ENCODE measurements at regions not wholly inside any gene's neighbourhood (a gene's known extent, or its start where the extent isn't known, plus 50 kb on each side); places are given as distances from the start of the nearest gene placed in this dataset.

DNA sequence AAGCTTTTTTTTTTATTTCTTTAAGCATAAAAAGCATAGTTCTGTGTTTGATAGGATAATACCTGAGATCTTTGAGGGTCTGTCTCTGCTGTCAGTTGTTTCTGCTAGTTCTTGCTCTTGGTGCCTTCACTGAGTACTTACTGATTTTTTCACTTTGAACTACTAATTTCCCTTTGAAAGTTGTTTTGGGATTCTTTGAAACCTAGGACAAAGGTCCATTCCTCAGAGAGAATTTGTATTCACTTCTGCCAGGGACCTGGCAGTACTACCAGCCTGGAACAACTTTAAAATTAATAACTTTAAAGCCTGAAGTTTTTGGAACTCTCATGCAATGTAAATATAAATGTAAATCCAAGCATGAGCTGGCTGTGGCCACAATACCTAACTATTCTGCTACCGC lies 190.1 kb downstream of the TM2D1 start:
- H3K9me3 ChIP-seq (ENCODE audit: control insufficient read depth in 4 of 4, insufficient read depth in 3 of 4, low read length in 3 of 4): peaks cover 0 to 3% (median 0%) of the 10 kb centered on the region in 4 donors
- H3K36me3 ChIP-seq (ENCODE audit: control insufficient read depth in 4 of 4, insufficient read depth in 4 of 4, low read length in 4 of 4): no peaks in the 10 kb centered on the region
- no peak overlapping the region for H3K4me3 ChIP-seq
- H3K27me3 ChIP-seq (ENCODE audit: control insufficient read depth in 3 of 3, insufficient read depth in 3 of 3, low read length in 2 of 3): no peaks in the 10 kb centered on the region
- no peak overlapping the region for H3K9ac ChIP-seq (ENCODE audit: insufficient read depth in 1 of 2, low read length in 2 of 2)
- no peaks in the 10 kb centered on the region for H3K4me1 ChIP-seq (ENCODE audit: control insufficient read depth in 5 of 5, insufficient read depth in 5 of 5, low read length in 5 of 5)
- WGBS, 2 donors: 97 to 100% methylated on average over 1 of the region's 1 CpG
- ATAC-seq (ENCODE audit: insufficient read depth, low FRiP score) (no peak), DNase-seq (no peak)
- no peak overlapping the region for H3K27ac ChIP-seq (ENCODE audit: low read depth in 1 of 2, low read length in 1 of 2)
- TF ChIP-seq, protein P1, sequence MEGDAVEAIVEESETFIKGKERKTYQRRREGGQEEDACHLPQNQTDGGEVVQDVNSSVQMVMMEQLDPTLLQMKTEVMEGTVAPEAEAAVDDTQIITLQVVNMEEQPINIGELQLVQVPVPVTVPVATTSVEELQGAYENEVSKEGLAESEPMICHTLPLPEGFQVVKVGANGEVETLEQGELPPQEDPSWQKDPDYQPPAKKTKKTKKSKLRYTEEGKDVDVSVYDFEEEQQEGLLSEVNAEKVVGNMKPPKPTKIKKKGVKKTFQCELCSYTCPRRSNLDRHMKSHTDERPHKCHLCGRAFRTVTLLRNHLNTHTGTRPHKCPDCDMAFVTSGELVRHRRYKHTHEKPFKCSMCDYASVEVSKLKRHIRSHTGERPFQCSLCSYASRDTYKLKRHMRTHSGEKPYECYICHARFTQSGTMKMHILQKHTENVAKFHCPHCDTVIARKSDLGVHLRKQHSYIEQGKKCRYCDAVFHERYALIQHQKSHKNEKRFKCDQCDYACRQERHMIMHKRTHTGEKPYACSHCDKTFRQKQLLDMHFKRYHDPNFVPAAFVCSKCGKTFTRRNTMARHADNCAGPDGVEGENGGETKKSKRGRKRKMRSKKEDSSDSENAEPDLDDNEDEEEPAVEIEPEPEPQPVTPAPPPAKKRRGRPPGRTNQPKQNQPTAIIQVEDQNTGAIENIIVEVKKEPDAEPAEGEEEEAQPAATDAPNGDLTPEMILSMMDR (IDR thresholded peaks at IDR 0.05; ENCODE audit: control extremely low read depth, extremely low read depth): no peak

DNA sequence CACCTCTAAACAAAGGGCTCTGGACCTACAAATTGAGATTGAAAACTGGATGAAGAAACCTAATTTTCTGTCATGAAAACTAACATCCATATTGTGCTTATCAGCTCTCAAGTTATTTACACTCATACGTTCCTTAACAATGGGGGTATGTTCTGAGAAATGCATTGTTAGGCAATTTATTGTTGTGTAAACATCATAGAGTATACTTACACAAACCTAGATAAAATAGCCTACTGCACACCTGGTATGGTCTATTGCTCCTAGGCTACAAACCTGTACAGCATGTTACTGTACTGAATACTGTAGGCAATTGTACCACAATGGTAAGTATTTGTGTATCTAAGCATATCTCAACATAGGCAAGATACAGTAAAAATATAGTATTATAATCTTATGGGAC lies 191.4 kb downstream of the TM2D1 start:
- WGBS, 2 donors: 44 to 71% methylated on average over 1 of the region's 1 CpG
- DNase-seq (no peak), ATAC-seq (ENCODE audit: insufficient read depth, low FRiP score) (no peak)
- Histone ChIP-seq H3K4me1 (ENCODE audit: control insufficient read depth in 5 of 5, insufficient read depth in 5 of 5, low read length in 5 of 5) (no peaks in the 10 kb centered on the region), H3K27ac (ENCODE audit: low read depth in 1 of 2, low read length in 1 of 2) (no peak overlapping the region), H3K4me3 (no peak overlapping the region), H3K9ac (ENCODE audit: insufficient read depth in 1 of 2, low read length in 2 of 2) (no peak overlapping the region), H3K9me3 (ENCODE audit: control insufficient read depth in 4 of 4, insufficient read depth in 3 of 4, low read length in 3 of 4) (peaks cover 0 to 3% (median 0%) of the 10 kb centered on the region in 4 donors), H3K27me3 (ENCODE audit: control insufficient read depth in 3 of 3, insufficient read depth in 3 of 3, low read length in 2 of 3) (no peaks in the 10 kb centered on the region), H3K36me3 (ENCODE audit: control insufficient read depth in 4 of 4, insufficient read depth in 4 of 4, low read length in 4 of 4) (no peaks in the 10 kb centered on the region)
- TF ChIP-seq, protein P1 (IDR thresholded peaks at IDR 0.05; ENCODE audit: control extremely low read depth, extremely low read depth): no peak

DNA sequence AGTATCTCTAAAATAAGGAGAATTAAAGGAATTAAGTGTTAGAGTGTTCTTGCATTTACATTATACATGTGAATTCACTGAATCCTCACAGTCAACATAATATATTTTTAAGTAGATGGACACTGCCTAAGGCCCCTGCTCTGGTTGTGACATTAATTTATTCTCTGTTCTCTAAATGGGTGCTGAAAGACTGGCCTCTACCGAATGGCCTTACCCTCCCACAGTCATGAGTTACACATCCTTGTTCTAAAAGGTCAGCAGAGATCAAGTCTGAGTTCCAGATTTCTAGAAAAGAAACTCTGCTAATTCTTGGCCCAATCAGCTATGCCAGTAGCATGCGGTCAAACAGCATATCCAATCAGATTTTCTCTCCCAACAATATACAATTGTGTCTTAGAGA lies 193.2 kb downstream of the TM2D1 start:
- DNase-seq: no peak
- Histone ChIP-seq H3K9me3 (ENCODE audit: control insufficient read depth in 4 of 4, insufficient read depth in 3 of 4, low read length in 3 of 4) (no peaks in the 10 kb centered on the region), H3K4me1 (ENCODE audit: control insufficient read depth in 5 of 5, insufficient read depth in 5 of 5, low read length in 5 of 5) (peaks cover 0 to 1% (median 0%) of the 10 kb centered on the region in 5 donors), H3K36me3 (ENCODE audit: control insufficient read depth in 4 of 4, insufficient read depth in 4 of 4, low read length in 4 of 4) (no peaks in the 10 kb centered on the region), H3K27ac (ENCODE audit: low read depth in 1 of 2, low read length in 1 of 2) (no peak overlapping the region), H3K4me3 (no peak overlapping the region), H3K27me3 (ENCODE audit: control insufficient read depth in 3 of 3, insufficient read depth in 3 of 3, low read length in 2 of 3) (no peaks in the 10 kb centered on the region), H3K9ac (ENCODE audit: insufficient read depth in 1 of 2, low read length in 2 of 2) (no peak overlapping the region)
- no peak for ATAC-seq (ENCODE audit: insufficient read depth, low FRiP score)
- WGBS, 2 donors: 81 to 92% methylated on average over 2 of the region's 2 CpGs
- TF ChIP-seq, protein P1 (IDR thresholded peaks at IDR 0.05; ENCODE audit: control extremely low read depth, extremely low read depth): no peak

DNA sequence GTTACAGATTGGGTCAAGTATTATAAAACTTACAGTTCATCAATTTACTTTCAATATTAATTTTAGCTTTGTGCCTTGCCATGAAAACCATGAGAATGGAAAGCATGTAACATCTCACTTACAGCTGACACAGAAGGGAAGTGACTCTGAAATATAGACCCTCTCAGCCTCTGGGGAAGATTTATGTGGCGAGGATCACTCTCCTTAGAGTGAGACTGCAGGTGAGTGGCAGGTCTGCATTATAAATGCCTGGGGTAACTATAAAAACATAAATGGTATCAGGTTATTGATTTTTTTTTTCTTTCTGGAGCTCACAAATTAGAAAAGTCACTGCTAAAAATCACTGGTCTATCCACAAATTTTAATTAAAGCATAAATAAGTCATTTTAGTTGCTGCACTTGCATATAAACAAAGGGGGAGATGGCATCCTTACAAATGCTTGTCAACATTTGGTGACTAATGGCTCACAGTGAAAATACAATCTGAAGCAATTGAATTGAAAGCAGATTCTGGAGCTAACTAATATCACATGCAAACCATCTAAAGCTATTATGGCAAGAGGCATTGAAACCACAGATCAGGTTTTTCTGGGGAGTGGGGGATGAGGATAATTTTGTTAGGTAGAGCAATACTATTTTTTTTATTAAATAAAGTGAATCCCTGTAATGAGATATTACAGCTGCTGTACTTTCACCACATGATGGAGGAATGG lies 200.9 kb downstream of the TM2D1 start:
- Histone ChIP-seq H3K36me3 (ENCODE audit: control insufficient read depth in 4 of 4, insufficient read depth in 4 of 4, low read length in 4 of 4) (no peaks in the 10 kb centered on the region), H3K4me1 (ENCODE audit: control insufficient read depth in 5 of 5, insufficient read depth in 5 of 5, low read length in 5 of 5) (peaks cover 0 to 2% (median 0%) of the 10 kb centered on the region in 5 donors), H3K27ac (ENCODE audit: low read depth in 1 of 2, low read length in 1 of 2) (no peak overlapping the region), H3K9me3 (ENCODE audit: control insufficient read depth in 4 of 4, insufficient read depth in 3 of 4, low read length in 3 of 4) (no peaks in the 10 kb centered on the region), H3K9ac (ENCODE audit: insufficient read depth in 1 of 2, low read length in 2 of 2) (no peak overlapping the region), H3K27me3 (ENCODE audit: control insufficient read depth in 3 of 3, insufficient read depth in 3 of 3, low read length in 2 of 3) (peaks cover 0 to 3% (median 0%) of the 10 kb centered on the region in 3 donors), H3K4me3 (no peak overlapping the region)
- ATAC-seq (ENCODE audit: insufficient read depth, low FRiP score) (no peak), DNase-seq (no peak)
- WGBS, 2 donors: 78 to 81% methylated on average over 1 of the region's 1 CpG
- TF ChIP-seq, protein P1 (IDR thresholded peaks at IDR 0.05; ENCODE audit: control extremely low read depth, extremely low read depth): no peak

Data from lung (tissue), 11 donors.